K562 (cell line): ENCODE measurements at regions not wholly inside any gene's neighbourhood (a gene's known extent, or its start where the extent isn't known, plus 50 kb on each side); places are given as distances from the start of the nearest gene placed in this dataset.

Experiments
- ATAC-seq: fragments of 200-7000 bp; cut with Tn5 transposase; 3 replicates; pipeline ENCODE4 v1.9.1; 2020; ENCODE audit warnings: moderate library complexity
- BruUV-seq: library from RNA; stranded (reverse); fragments of 400-500 nt; replicated peaks from 2 replicates; lab custom pipeline; 2021; lab: Mats Ljungman, UMichigan
- CTCF ChIA-PET: fragments of 300-600 bp; formaldehyde crosslinking; extraction: SDS; loops from one replicate; lab custom pipeline; 2021; ENCODE audit warnings: low intra/inter-chr PET ratio; lab: Yijun Ruan, JAX
- POLR2A ChIA-PET: fragments of 300-600, 350-650 bp; sonication (Branson Sonifier 250); formaldehyde crosslinking; extraction: SDS; loops from one replicate; lab custom pipeline; 2021; ENCODE audit warnings: antibody characterized with exemption, inconsistent platforms; lab: Yijun Ruan, JAX
- DNase-seq, 4 experiments: peaks; one replicate each; pipeline versions ENCODE4 v3.0.0 to v3.0.0-alpha.2; 2011 to 2018; ENCODE audit warnings: low spot score in 3 of 4, mixed read lengths in 3 of 4; ENCODE audit errors: extremely low read depth in 1 of 4
- FAIRE-seq: peaks from 2 replicates; lab custom pipeline; 2011; peaks lifted over from hg19 to GRCh38; lab: Jason Lieb, UNC
- H2AFZ ChIP-seq: 2 replicates; pipeline ENCODE4 v1.6.0; 2011; ENCODE audit warnings: low read depth, low read length, control low read depth, inconsistent platforms
- H3K27ac ChIP-seq: fragments of 200-600 bp; 3 replicates; pipeline ENCODE4 v1.8.0; 2011; ENCODE audit warnings: low read depth, mild to moderate bottlenecking, control low read depth, inconsistent platforms, low read length, moderate library complexity, mixed read lengths; ENCODE audit errors: extremely low read depth
- H3K27me3 ChIP-seq, 2 experiments: fragments of 300-600 bp in 1 of 2; 2 replicates in 1 of 2; 3 replicates in 1 of 2; pipeline versions ENCODE4 v1.6.0 to v1.8.0; 2011; ENCODE audit warnings: inconsistent platforms in 2 of 2, low read length in 2 of 2, mild to moderate bottlenecking in 1 of 2, mixed read lengths in 1 of 2, moderate library complexity in 1 of 2; ENCODE audit not compliant: control insufficient read depth in 2 of 2, insufficient read depth in 2 of 2
- H3K36me3 ChIP-seq: fragments of 300-600 bp; 3 replicates; pipeline ENCODE4 v1.8.0; 2011; ENCODE audit warnings: mild to moderate bottlenecking, low read length, inconsistent platforms; ENCODE audit not compliant: control insufficient read depth, insufficient read depth
- H3K4me1 ChIP-seq, 2 experiments: fragments of 200-600 bp in 1 of 2; replicated peaks in 1 of 2; 2 replicates in 1 of 2; 3 replicates in 1 of 2; pipeline versions ENCODE4 v1.5.1 to v1.8.0; 2011; ENCODE audit warnings: inconsistent platforms in 2 of 2, low read length in 2 of 2, mild to moderate bottlenecking in 1 of 2, mixed read lengths in 1 of 2, moderate library complexity in 1 of 2; ENCODE audit not compliant: control insufficient read depth in 2 of 2, insufficient read depth in 2 of 2
- H3K4me2 ChIP-seq: 2 replicates; pipeline ENCODE4 v1.6.1; 2011; ENCODE audit warnings: low read length, control low read depth, inconsistent platforms, mixed read lengths; ENCODE audit not compliant: insufficient read depth
- H3K4me3 ChIP-seq: fragments of 200-600 bp; sonication (generic), shearing (Covaris generic); 2 replicates; pipeline ENCODE4 v1.5.1; 2016; ENCODE audit warnings: control low read depth, inconsistent platforms
- H3K79me2 ChIP-seq: fragments of 200-600 bp; 3 replicates; pipeline ENCODE4 v1.8.0; 2011; ENCODE audit warnings: low read length, inconsistent platforms; ENCODE audit not compliant: control insufficient read depth, insufficient read depth
- H3K9ac ChIP-seq, 2 experiments: 2 replicates each; pipeline versions ENCODE4 v1.6.0 to v1.6.1; 2011; ENCODE audit warnings: low read depth in 2 of 2, low read length in 2 of 2, control low read depth in 1 of 2, inconsistent platforms in 1 of 2, mild to moderate bottlenecking in 1 of 2, mixed read lengths in 1 of 2; ENCODE audit not compliant: insufficient read depth in 1 of 2
- H3K9me1 ChIP-seq: one replicate; pipeline ENCODE4 v1.6.0; 2011; ENCODE audit warnings: inconsistent platforms, mild to moderate bottlenecking, low read length, moderate library complexity; ENCODE audit not compliant: control insufficient read depth, insufficient read depth
- H3K9me3 ChIP-seq: replicated peaks from 2 replicates; pipeline ENCODE4 v1.5.1; 2011; ENCODE audit warnings: low read depth, low read length, inconsistent platforms; ENCODE audit not compliant: control insufficient read depth, insufficient read depth
- H4K20me1 ChIP-seq: replicated peaks from 2 replicates; pipeline ENCODE4 v1.6.1; 2011; ENCODE audit warnings: low read length, inconsistent platforms, mixed read lengths; ENCODE audit not compliant: control insufficient read depth, insufficient read depth
- CBX1 ChIP-seq: sonication (generic); IDR thresholded peaks from 2 replicates; pipeline ENCODE4 v1.6.1; 2016; ENCODE audit warnings: antibody characterized with exemption, low read depth, mild to moderate bottlenecking
- FOSL1 ChIP-seq: fragments of 200-800 bp; sonication (Bioruptor generic); conservative IDR thresholded peaks from 2 replicates; pipeline ENCODE4 v1.6.1; 2016; ENCODE audit warnings: missing genetic modification characterization, missing compliant biosample characterization
- HMG20B ChIP-seq: fragments of 250-450 bp; sonication (Bioruptor Pico); IDR thresholded peaks from 2 replicates; pipeline ENCODE4 v1.5.0; 2021; ENCODE audit warnings: mild to moderate bottlenecking
- IFI16 ChIP-seq: fragments of 250-450 bp; sonication (Bioruptor Pico); IDR thresholded peaks from 2 replicates; pipeline ENCODE4 v2.1.2; 2022; ENCODE audit warnings: mild to moderate bottlenecking, inconsistent platforms
- RCOR1 ChIP-seq, 2 experiments: IDR thresholded peaks; 2 replicates each; pipeline ENCODE4 v1.6.1; 2012; ENCODE audit warnings: low read depth in 2 of 2, low read length in 2 of 2, borderline replicate concordance in 1 of 2, improper control_type of control experiment in 1 of 2
- TCF3 ChIP-seq: sonication (generic); formaldehyde crosslinking; IDR thresholded peaks from 2 replicates; pipeline ENCODE4 v1.4.0; 2020; ENCODE audit warnings: mild to moderate bottlenecking, missing genetic modification reagents
- TCF7L2 ChIP-seq: fragments of 150-350 bp; IDR thresholded peaks from 2 replicates; pipeline ENCODE4 v1.6.1; 2016; ENCODE audit warnings: low read depth, mild to moderate bottlenecking, low read length, moderate library complexity
- U2AF2 ChIP-seq: fragments of 200-400 bp; formaldehyde crosslinking; optimal IDR thresholded peaks from 2 replicates; pipeline ENCODE3; 2017; ENCODE audit warnings: low read depth, mild to moderate bottlenecking, low read length
- ZNF282 ChIP-seq: sonication (generic); formaldehyde crosslinking; IDR thresholded peaks from 2 replicates; pipeline ENCODE4 v1.8.1; 2023; ENCODE audit warnings: missing genetic modification reagents
- ZNF644 ChIP-seq: fragments of 200-800 bp; sonication (Bioruptor generic); IDR thresholded peaks from 2 replicates; pipeline ENCODE4 v1.6.1; 2016; ENCODE audit warnings: low read depth, missing genetic modification characterization, missing compliant biosample characterization
- ZNF766 ChIP-seq: fragments of 200-800 bp; sonication (Bioruptor generic); conservative IDR thresholded peaks from 2 replicates; pipeline ENCODE4 v1.6.1; 2016; ENCODE audit warnings: missing genetic modification characterization, missing compliant biosample characterization
- ZNF780A ChIP-seq: fragments of 250-450 bp; sonication (Bioruptor Pico); IDR thresholded peaks from 2 replicates; pipeline ENCODE4 v1.5.0; 2021; ENCODE audit warnings: mild to moderate bottlenecking
- WGBS: fragments of 100-300 bp; shearing (Covaris generic); methylation state at CpG from one replicate; pipeline ENCODE4 v1.1.6; 2016; ENCODE audit warnings: low coverage, mixed read lengths; ENCODE audit not compliant: insufficient coverage; ENCODE audit errors: missing lambda C conversion rate; 5-methylcytosine and 5-hydroxymethylcytosine counted together
- in situ Hi-C: fragments of 300-500 bp; cut with MboI; formaldehyde crosslinking; loops from 4 replicates; pipeline ENCODE4 v1.15.0; 2018; ENCODE audit warnings: inconsistent platforms, mixed read lengths
- intact Hi-C: fragments of 100-400 bp; cut with micrococcal nuclease; formaldehyde crosslinking; loops from 2 replicates; pipeline ENCODE4 v1.14.2; 2022
- TF ChIP-seq, protein P1 (sequence below): sonication (generic); formaldehyde crosslinking; IDR thresholded peaks from 2 replicates; pipeline ENCODE4 v1.8.0; 2022; ENCODE audit warnings: missing genetic modification reagents, mild to moderate bottlenecking, borderline replicate concordance
- TF ChIP-seq, protein P2 (sequence below), 2 experiments: fragments of 450-650 bp; IDR thresholded peaks; 2 replicates each; pipeline ENCODE4 v1.6.1; 2018; ENCODE audit warnings: mild to moderate bottlenecking in 2 of 2, low read depth in 1 of 2; ENCODE audit not compliant: partially characterized antibody in 2 of 2
- TF ChIP-seq, protein P3 (sequence below): sonication (generic); formaldehyde crosslinking; IDR thresholded peaks from 2 replicates; pipeline ENCODE4 v1.8.1; 2022; ENCODE audit warnings: missing genetic modification reagents

DNA sequence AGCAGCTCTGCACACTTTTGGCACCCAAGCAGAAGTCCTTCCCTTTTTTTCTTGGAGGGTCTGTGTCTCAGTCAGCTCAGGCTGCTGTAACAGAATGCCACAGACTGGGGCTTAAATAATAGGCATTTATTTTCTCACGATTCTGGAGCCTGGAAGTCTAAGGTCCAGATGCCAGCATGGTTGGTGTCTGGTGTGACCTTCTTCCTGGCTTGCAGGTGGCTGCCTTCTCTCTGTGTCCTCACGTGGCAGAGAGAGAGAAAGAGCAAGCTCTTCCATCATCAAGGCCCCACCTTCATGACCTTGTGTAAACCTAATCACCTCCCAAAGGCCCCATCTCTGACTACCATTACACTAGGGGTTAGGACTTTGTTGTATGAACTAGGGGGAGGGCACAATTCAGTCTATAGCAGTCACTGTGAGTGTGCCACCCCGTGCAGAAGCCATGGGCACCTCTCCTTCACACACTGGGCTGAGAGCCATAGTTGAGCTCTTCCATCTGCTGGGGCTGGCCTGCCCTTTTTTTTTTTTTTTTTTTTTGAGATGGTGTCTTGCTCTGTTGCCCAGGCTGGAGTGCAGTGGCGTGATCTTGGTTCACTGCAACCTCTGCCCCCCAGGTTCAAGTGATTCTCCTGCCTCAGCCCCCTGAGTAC lies 80.3 kb downstream of the OAT start (continued):
- TF ChIP-seq IFI16 (CRISPR knock-in tag) (no peak), CBX1 (no peak)

DNA sequence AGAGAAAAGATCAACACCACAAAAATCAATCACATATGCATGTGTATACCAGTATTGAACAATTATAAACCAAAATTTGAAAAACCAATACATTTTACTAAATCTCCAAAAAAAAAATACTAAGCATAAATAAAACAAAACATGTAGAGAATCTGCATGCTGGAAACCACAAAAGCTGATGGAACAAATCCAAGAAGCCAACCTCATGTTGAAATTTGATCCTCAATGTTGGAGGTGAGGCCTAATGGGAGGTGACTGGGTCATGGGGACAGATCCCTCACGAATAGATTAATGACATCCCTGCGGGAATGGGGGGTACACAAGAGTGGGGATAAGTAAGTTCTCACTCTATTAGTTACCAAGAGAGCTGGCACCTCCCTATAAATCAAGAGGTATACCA lies 82.5 kb downstream of the OAT start:
- in situ Hi-C loops (no loop called here), intact Hi-C loops (no loop called here)
- Histone ChIP-seq H3K27ac (no peak overlapping the region), H3K4me3 (no peak overlapping the region), H3K36me3 (no peaks in the 10 kb centered on the region), H3K27me3 (peaks cover 0 to 12% of the 10 kb centered on the region in 2 experiments; a peak in 2 of 5 replicates), H3K4me2 (no peak overlapping the region), H3K9me1 (no peaks in the 10 kb centered on the region), H3K9ac (no peak overlapping the region), H3K79me2 (no peaks in the 10 kb centered on the region), H2AFZ (no peak overlapping the region), H3K4me1 (peaks cover 0 to 4% of the 10 kb centered on the region in 2 experiments; a peak in 2 of 5 replicates), H3K9me3 (no peaks in the 10 kb centered on the region), H4K20me1 (no peaks in the 10 kb centered on the region)
- 6% methylated on average over 2 of the region's 2 CpGs for WGBS
- CTCF ChIA-PET, result no interaction called here
- FAIRE-seq (no peak), ATAC-seq (no peak), DNase-seq (no peak)
- BruUV-seq, result no TSS peak
- TF ChIP-seq ZNF644 (tag) (no peak), TCF3 (no peak), ZNF780A (CRISPR knock-in tag) (no peak), TCF7L2 (no peak), U2AF2 (no peak), HMG20B (CRISPR knock-in tag) (no peak), FOSL1 (tag) (no peak), ZNF766 (no peak), RCOR1 (IDR thresholded peaks at IDR 0.05; ENCODE audit: borderline replicate concordance in 1 of 2, low read depth in 2 of 2, low read length in 2 of 2) (no peak), ZNF282 (CRISPR knock-in tag) (no peak)
- TF ChIP-seq, protein P1, sequence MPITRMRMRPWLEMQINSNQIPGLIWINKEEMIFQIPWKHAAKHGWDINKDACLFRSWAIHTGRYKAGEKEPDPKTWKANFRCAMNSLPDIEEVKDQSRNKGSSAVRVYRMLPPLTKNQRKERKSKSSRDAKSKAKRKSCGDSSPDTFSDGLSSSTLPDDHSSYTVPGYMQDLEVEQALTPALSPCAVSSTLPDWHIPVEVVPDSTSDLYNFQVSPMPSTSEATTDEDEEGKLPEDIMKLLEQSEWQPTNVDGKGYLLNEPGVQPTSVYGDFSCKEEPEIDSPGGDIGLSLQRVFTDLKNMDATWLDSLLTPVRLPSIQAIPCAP (CRISPR knock-in tag), result no peak
- TF ChIP-seq, protein P2, sequence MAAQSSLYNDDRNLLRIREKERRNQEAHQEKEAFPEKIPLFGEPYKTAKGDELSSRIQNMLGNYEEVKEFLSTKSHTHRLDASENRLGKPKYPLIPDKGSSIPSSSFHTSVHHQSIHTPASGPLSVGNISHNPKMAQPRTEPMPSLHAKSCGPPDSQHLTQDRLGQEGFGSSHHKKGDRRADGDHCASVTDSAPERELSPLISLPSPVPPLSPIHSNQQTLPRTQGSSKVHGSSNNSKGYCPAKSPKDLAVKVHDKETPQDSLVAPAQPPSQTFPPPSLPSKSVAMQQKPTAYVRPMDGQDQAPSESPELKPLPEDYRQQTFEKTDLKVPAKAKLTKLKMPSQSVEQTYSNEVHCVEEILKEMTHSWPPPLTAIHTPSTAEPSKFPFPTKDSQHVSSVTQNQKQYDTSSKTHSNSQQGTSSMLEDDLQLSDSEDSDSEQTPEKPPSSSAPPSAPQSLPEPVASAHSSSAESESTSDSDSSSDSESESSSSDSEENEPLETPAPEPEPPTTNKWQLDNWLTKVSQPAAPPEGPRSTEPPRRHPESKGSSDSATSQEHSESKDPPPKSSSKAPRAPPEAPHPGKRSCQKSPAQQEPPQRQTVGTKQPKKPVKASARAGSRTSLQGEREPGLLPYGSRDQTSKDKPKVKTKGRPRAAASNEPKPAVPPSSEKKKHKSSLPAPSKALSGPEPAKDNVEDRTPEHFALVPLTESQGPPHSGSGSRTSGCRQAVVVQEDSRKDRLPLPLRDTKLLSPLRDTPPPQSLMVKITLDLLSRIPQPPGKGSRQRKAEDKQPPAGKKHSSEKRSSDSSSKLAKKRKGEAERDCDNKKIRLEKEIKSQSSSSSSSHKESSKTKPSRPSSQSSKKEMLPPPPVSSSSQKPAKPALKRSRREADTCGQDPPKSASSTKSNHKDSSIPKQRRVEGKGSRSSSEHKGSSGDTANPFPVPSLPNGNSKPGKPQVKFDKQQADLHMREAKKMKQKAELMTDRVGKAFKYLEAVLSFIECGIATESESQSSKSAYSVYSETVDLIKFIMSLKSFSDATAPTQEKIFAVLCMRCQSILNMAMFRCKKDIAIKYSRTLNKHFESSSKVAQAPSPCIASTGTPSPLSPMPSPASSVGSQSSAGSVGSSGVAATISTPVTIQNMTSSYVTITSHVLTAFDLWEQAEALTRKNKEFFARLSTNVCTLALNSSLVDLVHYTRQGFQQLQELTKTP (IDR thresholded peaks at IDR 0.05; ENCODE audit: low read depth in 1 of 2, partially characterized antibody in 2 of 2), result no peak
- TF ChIP-seq, protein P3, sequence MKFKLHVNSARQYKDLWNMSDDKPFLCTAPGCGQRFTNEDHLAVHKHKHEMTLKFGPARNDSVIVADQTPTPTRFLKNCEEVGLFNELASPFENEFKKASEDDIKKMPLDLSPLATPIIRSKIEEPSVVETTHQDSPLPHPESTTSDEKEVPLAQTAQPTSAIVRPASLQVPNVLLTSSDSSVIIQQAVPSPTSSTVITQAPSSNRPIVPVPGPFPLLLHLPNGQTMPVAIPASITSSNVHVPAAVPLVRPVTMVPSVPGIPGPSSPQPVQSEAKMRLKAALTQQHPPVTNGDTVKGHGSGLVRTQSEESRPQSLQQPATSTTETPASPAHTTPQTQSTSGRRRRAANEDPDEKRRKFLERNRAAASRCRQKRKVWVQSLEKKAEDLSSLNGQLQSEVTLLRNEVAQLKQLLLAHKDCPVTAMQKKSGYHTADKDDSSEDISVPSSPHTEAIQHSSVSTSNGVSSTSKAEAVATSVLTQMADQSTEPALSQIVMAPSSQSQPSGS (CRISPR knock-in tag), result no peak
- POLR2A ChIA-PET, result no interaction called here
